HL-60 (cell line): ENCODE measurements at regions not wholly inside any gene's neighbourhood (a gene's known extent, or its start where the extent isn't known, plus 50 kb on each side); places are given as distances from the start of the nearest gene placed in this dataset.

Experiments used
- DNase-seq, 2 experiments: peaks; one replicate each; pipeline ENCODE4 v3.0.0-alpha.2; 2010 to 2020; ENCODE audit warnings: low read depth in 1 of 2, low spot score in 1 of 2
- H3K27ac ChIP-seq: fragments of 250-450 bp; sonication (Bioruptor Pico); replicated peaks from 2 replicates; pipeline ENCODE4 v1.5.1; 2020; ENCODE audit warnings: mild to moderate bottlenecking, moderate library complexity
- H3K27me3 ChIP-seq: fragments of 250-450 bp; sonication (Bioruptor Pico); 2 replicates; pipeline ENCODE4 v1.5.1; 2021; ENCODE audit warnings: mild to moderate bottlenecking, moderate library complexity; ENCODE audit not compliant: insufficient read depth, poor library complexity, severe bottlenecking
- H3K4me3 ChIP-seq: replicated peaks from 2 replicates; pipeline ENCODE4 v1.5.1; 2011; ENCODE audit warnings: mild to moderate bottlenecking, control low read depth, low read length; ENCODE audit not compliant: insufficient read depth
- CTCF ChIP-seq: IDR thresholded peaks from one replicate; pipeline ENCODE4 v1.5.1; 2011; ENCODE audit warnings: low read length, control low read depth, inconsistent platforms; ENCODE audit not compliant: insufficient read depth
- GABPA ChIP-seq: IDR thresholded peaks from 2 replicates; pipeline ENCODE4 v1.6.1; 2012; ENCODE audit warnings: low read depth
- POLR2AphosphoS5 ChIP-seq: IDR thresholded peaks from 2 replicates; pipeline ENCODE4 v1.6.1; 2012; ENCODE audit warnings: low read depth
- REST ChIP-seq: IDR thresholded peaks from 2 replicates; pipeline ENCODE4 v1.6.1; 2012; ENCODE audit warnings: low read depth; ENCODE audit not compliant: insufficient replicate concordance
- SPI1 ChIP-seq: IDR thresholded peaks from 2 replicates; pipeline ENCODE4 v1.6.1; 2012; ENCODE audit warnings: low read depth, mild to moderate bottlenecking, borderline replicate concordance

- no peak overlapping the region for H3K4me3 ChIP-seq
- no peak for TF ChIP-seq REST
- TF ChIP-seq CTCF = no peak
- TF ChIP-seq SPI1 = no peak
- TF ChIP-seq GABPA = no peak
- no peak for TF ChIP-seq POLR2AphosphoS5
- no peak for DNase-seq
- H3K27ac ChIP-seq = no peak overlapping the region
- no peaks in the 10 kb centered on the region for H3K27me3 ChIP-seq
Measured at GRCh38 chr5:2542821-2543220, 208.7 kb downstream of the IRX2 start.

GRCh38 chr5:2542026-2542425, 209.5 kb downstream of the IRX2 start:
- no peak for DNase-seq
- Histone ChIP-seq H3K27me3 (no peaks in the 10 kb centered on the region), H3K27ac (no peak overlapping the region), H3K4me3 (no peak overlapping the region)
- TF ChIP-seq POLR2AphosphoS5 = no peak
- no peak for TF ChIP-seq GABPA
- no peak for TF ChIP-seq SPI1
- TF ChIP-seq REST = no peak
- TF ChIP-seq CTCF = no peak

GRCh38 chr5:2538169-2538568, 213.3 kb downstream of the IRX2 start:
- Histone ChIP-seq H3K27me3 (no peaks in the 10 kb centered on the region), H3K4me3 (no peak overlapping the region), H3K27ac (no peak overlapping the region)
- TF ChIP-seq CTCF (no peak), REST (no peak), POLR2AphosphoS5 (no peak)
- DNase-seq = no peak
